Subcutaneous abdominal adipose tissue (tissue), 5 donors: ENCODE measurements at regions not wholly inside any gene's neighbourhood (a gene's known extent, or its start where the extent isn't known, plus 50 kb on each side); places are given as distances from the start of the nearest gene placed in this dataset.

Source experiments
- H3K27ac ChIP-seq: one replicate; pipeline ENCODE4 v1.7.0; 2013; ENCODE audit warnings: low read depth, mild to moderate bottlenecking, inconsistent platforms, low read length, moderate library complexity
- H3K27me3 ChIP-seq, 5 donors: one replicate each; pipeline ENCODE4 v1.7.0; 2013; ENCODE audit warnings: low read length in 5 of 5, inconsistent platforms in 1 of 5; ENCODE audit not compliant: control insufficient read depth in 5 of 5, insufficient read depth in 4 of 5
- H3K36me3 ChIP-seq, 5 donors: one replicate each; pipeline ENCODE4 v1.7.0; 2013; ENCODE audit warnings: low read length in 5 of 5; ENCODE audit not compliant: control insufficient read depth in 5 of 5, insufficient read depth in 5 of 5
- H3K4me1 ChIP-seq, 5 donors: one replicate each; pipeline ENCODE4 v1.7.0; 2013; ENCODE audit warnings: low read length in 5 of 5, mild to moderate bottlenecking in 3 of 5, moderate library complexity in 1 of 5; ENCODE audit not compliant: control insufficient read depth in 5 of 5, insufficient read depth in 5 of 5
- H3K4me3 ChIP-seq, 5 donors: one replicate each; pipeline ENCODE4 v1.7.0; 2013; ENCODE audit warnings: low read length in 5 of 5, low read depth in 1 of 5
- H3K9ac ChIP-seq, 5 donors: one replicate each; pipeline ENCODE4 v1.7.0; 2013; ENCODE audit warnings: low read length in 5 of 5, mild to moderate bottlenecking in 4 of 5, moderate library complexity in 3 of 5
- H3K9me3 ChIP-seq, 5 donors: one replicate each; pipeline ENCODE4 v1.7.0; 2013; ENCODE audit warnings: low read length in 5 of 5; ENCODE audit not compliant: control insufficient read depth in 5 of 5
- donor health status: healthy.
- donor health status: healthy.
- donor health status: healthy.
- donor health status: healthy.
- donor health status: healthy.

DNA sequence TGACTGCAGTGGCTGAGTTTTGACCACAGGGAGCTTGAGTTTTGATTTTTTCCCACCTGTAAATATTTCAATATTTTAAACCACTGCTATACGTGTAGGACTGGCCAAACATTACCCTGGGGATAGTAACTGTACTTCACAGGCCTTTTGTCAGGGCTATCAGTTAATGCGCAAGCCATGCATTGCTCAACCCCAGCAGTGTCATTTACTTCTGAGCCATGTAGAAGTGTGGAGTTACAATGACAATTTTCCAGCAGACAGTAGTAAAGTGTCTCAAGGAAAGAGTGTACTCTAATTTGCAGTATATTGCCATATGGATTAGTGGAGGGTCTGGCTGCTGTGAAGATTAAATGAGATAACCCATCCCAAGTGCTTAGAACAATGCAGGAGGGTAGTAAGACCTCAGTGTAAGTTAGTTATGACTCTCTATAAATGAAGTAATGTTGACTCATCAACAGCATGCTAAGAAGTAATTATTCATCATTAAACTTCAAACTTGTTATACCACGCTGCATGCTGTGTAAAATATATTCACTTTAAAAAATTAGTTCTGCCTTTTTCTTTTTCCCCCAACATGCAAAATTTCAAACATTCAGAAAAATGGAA lies 489.2 kb downstream of the KDM4C start:
- Histone ChIP-seq H3K4me1 (no peaks in the 10 kb centered on the region), H3K9me3 (no peaks in the 10 kb centered on the region), H3K27me3 (no peaks in the 10 kb centered on the region), H3K9ac (no peak overlapping the region), H3K27ac (no peak overlapping the region), H3K4me3 (no peak overlapping the region), H3K36me3 (no peaks in the 10 kb centered on the region)

DNA sequence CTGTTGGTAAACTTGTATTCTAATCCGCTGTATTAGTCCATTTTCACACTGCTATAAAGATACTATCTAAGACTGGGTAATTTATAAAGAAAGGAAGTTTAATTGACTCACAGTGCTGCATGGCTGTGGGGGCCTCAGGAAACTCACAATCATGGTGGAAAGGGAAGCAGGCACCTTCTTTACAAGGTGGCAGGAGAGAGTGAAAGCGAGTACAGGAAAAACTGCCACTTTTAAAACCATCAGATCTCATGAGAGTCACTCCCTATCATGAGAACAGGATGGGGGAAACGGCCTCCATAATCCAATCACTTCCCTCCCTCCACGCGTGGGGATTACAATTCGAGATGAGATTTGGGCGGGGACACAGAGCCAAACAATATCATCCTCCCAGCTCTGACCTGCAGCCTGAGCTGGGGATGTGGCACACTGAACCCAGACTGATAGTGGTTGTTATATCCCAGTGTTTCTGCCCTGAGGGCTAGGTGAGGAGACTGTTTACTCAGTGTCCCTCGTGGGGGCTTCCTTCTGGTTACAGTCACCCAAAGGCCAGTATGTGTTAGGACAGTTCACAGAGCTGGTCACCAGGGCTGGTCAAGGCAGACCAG lies 488.3 kb downstream of the KDM4C start:
- Histone ChIP-seq H3K27ac (no peak overlapping the region), H3K9ac (no peak overlapping the region), H3K4me1 (no peaks in the 10 kb centered on the region), H3K4me3 (no peak overlapping the region), H3K9me3 (peaks cover 0 to 3% (median 0%) of the 10 kb centered on the region in 5 donors), H3K36me3 (no peaks in the 10 kb centered on the region), H3K27me3 (no peaks in the 10 kb centered on the region)

DNA sequence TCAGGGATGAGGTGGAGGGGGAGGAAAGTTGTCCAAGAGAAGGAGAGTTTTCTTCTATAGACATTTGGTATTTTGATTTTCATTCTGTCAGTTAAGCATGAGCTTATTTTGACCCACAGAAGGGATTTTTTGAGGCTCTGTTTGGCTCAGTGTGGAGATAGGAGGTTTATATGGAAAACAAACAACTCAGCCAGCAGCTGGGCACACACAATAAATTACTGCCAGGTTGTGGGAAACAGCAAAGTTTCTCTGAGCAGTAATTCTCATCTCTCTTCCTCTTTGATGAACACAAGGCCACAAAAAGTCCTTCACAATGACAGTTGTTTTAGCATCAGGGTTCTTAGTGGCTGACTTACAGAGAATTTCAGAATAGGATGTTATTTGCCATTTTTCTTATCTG lies 486.1 kb downstream of the KDM4C start:
- no peak overlapping the region for H3K9ac ChIP-seq
- no peaks in the 10 kb centered on the region for H3K27me3 ChIP-seq
- H3K4me1 ChIP-seq, result no peaks in the 10 kb centered on the region
- no peak overlapping the region for H3K4me3 ChIP-seq
- no peaks in the 10 kb centered on the region for H3K36me3 ChIP-seq
- no peak overlapping the region for H3K27ac ChIP-seq
- peaks cover 0 to 7% (median 0%) of the 10 kb centered on the region in 5 donors for H3K9me3 ChIP-seq

DNA sequence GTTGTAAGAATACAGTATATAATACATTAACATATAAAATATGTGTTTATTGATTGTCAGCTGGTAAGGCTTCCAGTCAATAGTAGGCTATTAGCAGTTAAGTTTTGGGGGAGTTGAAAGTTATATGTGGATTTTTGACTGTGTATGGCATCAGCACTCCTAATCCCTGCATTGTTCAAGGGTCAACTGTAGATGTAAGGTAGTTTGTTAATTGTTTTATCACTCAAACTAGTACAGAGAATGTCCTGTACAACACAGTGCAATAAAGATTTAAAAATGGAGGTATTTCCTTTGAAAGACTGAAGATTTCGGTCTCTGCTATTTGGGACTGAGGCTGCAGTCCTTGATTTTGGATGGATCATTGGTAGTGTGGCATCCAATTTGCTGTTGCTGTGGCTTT lies 484.4 kb downstream of the KDM4C start:
- H3K27me3 ChIP-seq, result no peaks in the 10 kb centered on the region
- H3K4me1 ChIP-seq, result no peaks in the 10 kb centered on the region
- no peaks in the 10 kb centered on the region for H3K36me3 ChIP-seq
- no peak overlapping the region for H3K4me3 ChIP-seq
- H3K9me3 ChIP-seq, result peaks cover 0 to 7% (median 0%) of the 10 kb centered on the region in 5 donors
- no peak overlapping the region for H3K27ac ChIP-seq
- H3K9ac ChIP-seq, result no peak overlapping the region

DNA sequence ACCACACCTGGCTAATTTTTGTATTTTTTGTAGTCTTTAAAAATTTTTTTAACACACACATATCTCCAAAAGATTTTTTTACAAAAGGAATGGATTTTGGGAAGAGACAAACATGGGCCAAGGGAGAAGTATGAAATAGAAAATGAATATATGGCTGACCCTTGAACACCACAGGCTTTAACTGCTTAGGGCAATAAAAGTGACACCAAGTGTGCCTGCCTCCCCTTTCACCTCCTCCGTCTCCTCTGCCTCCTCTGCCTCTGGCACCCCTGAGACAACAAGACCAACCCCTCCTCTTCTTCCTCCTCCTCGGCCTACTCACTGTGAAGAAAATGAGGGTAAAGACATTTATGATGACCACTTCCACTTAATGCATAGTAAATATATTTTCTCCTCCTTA lies 483.9 kb downstream of the KDM4C start:
- Histone ChIP-seq H3K9ac (no peak overlapping the region), H3K27me3 (no peaks in the 10 kb centered on the region), H3K4me1 (no peaks in the 10 kb centered on the region), H3K9me3 (peaks cover 0 to 7% (median 0%) of the 10 kb centered on the region in 5 donors), H3K27ac (no peak overlapping the region), H3K4me3 (no peak overlapping the region), H3K36me3 (no peaks in the 10 kb centered on the region)

DNA sequence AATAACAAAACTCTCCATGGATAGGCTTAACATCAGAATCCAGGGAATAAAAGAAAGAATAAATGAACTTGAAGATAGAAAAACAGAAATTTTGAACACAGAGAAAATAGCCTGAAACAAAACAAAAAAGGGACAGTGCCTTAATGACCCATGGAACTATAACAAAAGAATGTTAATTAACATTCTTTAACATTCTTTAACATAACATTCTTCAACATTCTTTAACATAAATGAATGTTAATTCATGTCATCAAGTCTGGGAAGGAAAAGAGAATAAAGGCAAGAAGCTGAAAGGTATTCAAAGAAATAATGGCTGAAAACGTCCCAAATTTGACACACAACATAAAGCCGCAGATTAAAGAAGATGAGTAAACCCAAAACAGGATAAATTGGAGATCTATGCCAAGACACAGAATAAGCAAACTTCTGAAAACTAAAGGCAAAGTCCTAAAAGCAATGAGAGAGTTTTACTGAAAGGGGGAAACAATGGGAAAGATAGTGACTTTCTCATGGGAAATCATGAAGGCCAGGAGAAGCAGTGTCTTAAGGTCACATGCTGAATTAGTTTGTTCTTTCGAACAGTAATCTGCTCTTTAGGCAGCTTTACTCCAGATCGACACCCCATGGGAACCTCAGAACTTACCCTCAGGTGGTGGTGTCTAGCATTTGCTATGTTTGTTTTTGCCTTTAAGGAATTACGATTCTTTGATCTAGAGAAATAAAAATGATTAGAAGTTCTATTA lies 483.0 kb downstream of the KDM4C start:
- H3K9ac ChIP-seq, result no peak overlapping the region
- no peaks in the 10 kb centered on the region for H3K27me3 ChIP-seq
- no peaks in the 10 kb centered on the region for H3K4me1 ChIP-seq
- H3K36me3 ChIP-seq, result no peaks in the 10 kb centered on the region
- H3K4me3 ChIP-seq, result no peak overlapping the region
- H3K27ac ChIP-seq, result no peak overlapping the region
- peaks cover 0 to 7% (median 0%) of the 10 kb centered on the region in 5 donors for H3K9me3 ChIP-seq

DNA sequence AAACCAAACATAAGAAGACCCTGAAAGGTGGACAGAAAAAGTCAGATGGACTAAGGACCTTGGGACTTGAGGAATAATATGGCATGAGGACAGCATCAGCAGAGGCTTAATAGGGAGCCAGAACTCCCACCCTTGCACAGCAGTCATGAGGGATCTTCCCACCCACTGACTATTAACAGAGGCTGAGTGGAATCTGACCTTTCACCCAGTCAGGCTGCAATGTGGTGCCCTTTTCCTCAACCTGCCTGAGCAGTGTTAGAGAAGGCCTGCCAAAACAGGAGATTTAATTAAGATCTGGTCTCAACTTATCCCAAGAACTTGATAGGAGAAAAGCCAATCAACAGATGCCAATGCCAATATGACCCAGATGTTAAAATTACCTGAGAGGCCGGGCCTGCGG lies 481.9 kb downstream of the KDM4C start:
- H3K36me3 ChIP-seq, result no peaks in the 10 kb centered on the region
- H3K27ac ChIP-seq, result no peak overlapping the region
- H3K4me1 ChIP-seq, result no peaks in the 10 kb centered on the region
- H3K4me3 ChIP-seq, result no peak overlapping the region
- peaks cover 0 to 7% (median 0%) of the 10 kb centered on the region in 5 donors for H3K9me3 ChIP-seq
- H3K9ac ChIP-seq, result no peak overlapping the region
- no peaks in the 10 kb centered on the region for H3K27me3 ChIP-seq

DNA sequence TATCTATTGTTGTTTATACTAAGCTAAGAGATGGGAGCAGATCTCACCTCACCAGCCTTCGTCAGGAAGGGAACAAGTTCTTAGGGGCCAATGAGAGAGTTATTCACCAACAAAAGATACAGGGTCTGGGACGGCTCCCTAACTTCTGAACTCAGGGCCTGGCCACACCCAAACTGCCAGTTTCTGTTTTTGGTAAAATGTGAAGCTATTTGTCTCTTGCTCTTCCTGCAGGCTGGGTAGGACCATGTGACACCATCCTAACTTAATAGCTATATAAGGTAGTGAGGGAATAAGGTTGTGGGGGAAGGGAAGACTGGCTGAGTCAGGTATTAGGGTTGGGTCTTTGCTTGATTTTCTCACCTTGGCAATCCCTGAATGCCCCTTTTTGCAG lies 480.5 kb downstream of the KDM4C start:
- no peaks in the 10 kb centered on the region for H3K36me3 ChIP-seq
- no peak overlapping the region for H3K27ac ChIP-seq
- H3K4me3 ChIP-seq, result no peak overlapping the region
- H3K4me1 ChIP-seq, result no peaks in the 10 kb centered on the region
- H3K27me3 ChIP-seq, result no peaks in the 10 kb centered on the region
- no peak overlapping the region for H3K9ac ChIP-seq
- peaks cover 0 to 7% (median 0%) of the 10 kb centered on the region in 5 donors for H3K9me3 ChIP-seq

DNA sequence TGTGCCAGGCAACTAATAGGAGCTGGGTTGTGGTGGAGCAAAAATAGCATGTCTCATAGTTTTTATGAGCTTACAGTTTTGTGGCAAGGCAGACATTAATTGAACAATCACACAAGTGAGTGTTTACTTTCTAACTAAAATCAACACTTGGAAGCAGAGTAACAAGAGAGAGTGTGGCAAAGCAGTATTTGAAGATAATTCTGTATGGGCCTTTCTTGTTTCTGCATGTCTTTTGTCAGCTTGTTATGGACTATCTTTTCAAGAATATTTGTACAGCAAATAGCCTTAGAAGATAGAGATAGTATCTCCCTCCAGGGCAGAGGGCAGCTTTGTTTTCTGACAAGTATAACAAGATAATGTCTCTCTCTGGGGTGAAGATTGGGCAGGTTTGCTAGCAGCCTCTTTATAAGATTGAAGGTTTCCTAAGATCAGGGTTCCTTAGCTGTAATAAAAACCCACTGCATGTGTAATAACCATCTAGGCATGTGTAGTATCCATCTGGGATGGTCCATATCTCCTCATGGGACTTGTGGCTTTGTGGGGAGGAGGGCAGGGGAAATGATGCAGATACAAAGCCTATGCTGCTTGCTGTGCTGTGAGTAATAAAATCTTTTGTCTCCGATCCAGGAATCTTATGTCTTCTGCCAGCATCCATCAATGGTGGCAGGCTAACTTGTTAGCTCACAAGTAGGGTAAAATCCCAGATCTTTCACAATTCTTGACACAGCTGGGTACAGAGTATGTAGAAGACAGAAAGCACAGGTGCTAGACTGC lies 479.9 kb downstream of the KDM4C start:
- Histone ChIP-seq H3K27ac (no peak overlapping the region), H3K36me3 (no peaks in the 10 kb centered on the region), H3K9ac (no peak overlapping the region), H3K4me3 (no peak overlapping the region), H3K9me3 (peaks cover 0 to 7% (median 0%) of the 10 kb centered on the region in 5 donors), H3K27me3 (no peaks in the 10 kb centered on the region), H3K4me1 (no peaks in the 10 kb centered on the region)

DNA sequence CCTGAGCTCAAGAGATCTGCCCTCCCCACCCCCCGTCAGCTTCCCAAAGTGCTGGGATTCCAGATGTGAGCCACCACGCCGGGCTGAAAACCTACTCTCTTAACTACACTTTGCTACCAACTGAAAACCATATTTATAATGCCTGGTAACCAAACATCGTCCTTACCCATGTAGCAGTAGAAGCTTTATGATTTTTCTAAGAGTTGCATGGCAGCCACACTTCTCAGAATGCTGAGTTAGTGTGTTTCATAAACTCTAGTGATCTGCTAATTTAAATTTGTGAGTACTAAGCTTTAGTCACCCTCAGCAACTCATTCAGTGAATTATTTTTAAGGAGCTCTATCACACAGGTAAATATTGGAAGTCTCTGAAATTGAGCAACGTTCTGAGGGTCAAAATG lies 478.4 kb downstream of the KDM4C start:
- H3K9ac ChIP-seq, result no peak overlapping the region
- no peaks in the 10 kb centered on the region for H3K27me3 ChIP-seq
- H3K4me1 ChIP-seq, result no peaks in the 10 kb centered on the region
- no peak overlapping the region for H3K27ac ChIP-seq
- H3K36me3 ChIP-seq, result no peaks in the 10 kb centered on the region
- H3K9me3 ChIP-seq, result peaks cover 0 to 5% (median 0%) of the 10 kb centered on the region in 5 donors
- H3K4me3 ChIP-seq, result no peak overlapping the region
